GM23338 (cell line): ENCODE measurements at regions not wholly inside any gene's neighbourhood (a gene's known extent, or its start where the extent isn't known, plus 50 kb on each side); places are given as distances from the start of the nearest gene placed in this dataset.
"Not testable (repeated sequence)": the region's sequence is repeated elsewhere in the genome, so short reads cannot be mapped to it uniquely, and the experiment has no call there.

ENCODE experiments used
- ATAC-seq: fragments of 200-7000 bp; cut with Tn5 transposase; 3 replicates; pipeline ENCODE4 v1.9.1; 2020
- DNase-seq: peaks from one replicate; pipeline ENCODE4 v3.0.0-alpha.2; 2015; ENCODE audit warnings: low spot score
- H2AFZ ChIP-seq: fragments of 200-600 bp; sonication (generic); 2 replicates; pipeline ENCODE4 v1.8.0; 2016; ENCODE audit warnings: antibody characterized with exemption, mild to moderate bottlenecking, moderate library complexity
- H3F3A ChIP-seq: fragments of 200-600 bp; sonication (generic); replicated peaks from 2 replicates; pipeline ENCODE4 v1.8.0; 2017; ENCODE audit warnings: antibody characterized with exemption, mixed run types, low read depth
- H3K27ac ChIP-seq: fragments of 200-600 bp; sonication (generic); 2 replicates; pipeline ENCODE4 v1.6.1; 2016; ENCODE audit warnings: low read depth
- H3K27me3 ChIP-seq: fragments of 200-600 bp; sonication (generic); 2 replicates; pipeline ENCODE4 v1.8.0; 2016; ENCODE audit warnings: mild to moderate bottlenecking, mixed run types, moderate library complexity; ENCODE audit not compliant: insufficient read depth
- H3K36me3 ChIP-seq: fragments of 200-600 bp; sonication (generic); 2 replicates; pipeline ENCODE4 v1.8.0; 2016; ENCODE audit warnings: mild to moderate bottlenecking; ENCODE audit not compliant: insufficient read depth
- H3K4me1 ChIP-seq: fragments of 200-600 bp; sonication (generic); 2 replicates; pipeline ENCODE4 v1.8.0; 2016; ENCODE audit warnings: mild to moderate bottlenecking, moderate library complexity; ENCODE audit not compliant: insufficient read depth
- H3K4me2 ChIP-seq: fragments of 200-600 bp; sonication (generic); 2 replicates; pipeline ENCODE4 v1.7.1; 2017; ENCODE audit warnings: mixed run types
- H3K4me3 ChIP-seq: fragments of 200-600 bp; sonication (generic); 2 replicates; pipeline ENCODE4 v1.6.1; 2016; ENCODE audit warnings: mixed run types
- H3K79me2 ChIP-seq: fragments of 200-600 bp; sonication (generic); replicated peaks from 2 replicates; pipeline ENCODE4 v1.8.0; 2017; ENCODE audit warnings: mild to moderate bottlenecking; ENCODE audit not compliant: insufficient read depth
- H3K9me2 ChIP-seq: fragments of 200-600 bp; sonication (generic); 2 replicates; pipeline ENCODE4 v1.8.0; 2017; ENCODE audit not compliant: insufficient read depth
- H4K20me1 ChIP-seq: fragments of 200-600 bp; sonication (generic); replicated peaks from 2 replicates; pipeline ENCODE4 v1.8.0; 2017; ENCODE audit warnings: mild to moderate bottlenecking; ENCODE audit not compliant: insufficient read depth
- H3K27ac Mint-ChIP-seq: 2 replicates; pipeline ENCODE4 v1.8.0; 2020; ENCODE audit warnings: inconsistent platforms, mild to moderate bottlenecking, moderate library complexity, mixed read lengths
- H3K27me3 Mint-ChIP-seq: 3 replicates; pipeline ENCODE4 v1.8.0; 2022; ENCODE audit warnings: low read depth, mild to moderate bottlenecking, moderate library complexity, mixed read lengths, inconsistent platforms; ENCODE audit not compliant: insufficient read depth, poor library complexity
- H3K36me3 Mint-ChIP-seq: 3 replicates; pipeline ENCODE4 v1.8.0; 2021; ENCODE audit warnings: low read depth, mild to moderate bottlenecking, inconsistent platforms, moderate library complexity, mixed read lengths
- H3K4me1 Mint-ChIP-seq: 3 replicates; pipeline ENCODE4 v1.8.0; 2020; ENCODE audit warnings: mild to moderate bottlenecking, inconsistent platforms, mixed read lengths
- H3K4me3 Mint-ChIP-seq: 3 replicates; pipeline ENCODE4 v1.8.0; 2021; ENCODE audit warnings: moderate library complexity, mild to moderate bottlenecking, inconsistent platforms, mixed read lengths
- H3K9me3 Mint-ChIP-seq: 3 replicates; pipeline ENCODE4 v1.8.0; 2020; ENCODE audit warnings: moderate library complexity, mild to moderate bottlenecking, inconsistent platforms, mixed read lengths
- CTCF ChIP-seq, 2 experiments: fragments of 200-600 bp in 1 of 2; sonication (generic) in 1 of 2; conservative IDR thresholded peaks; 2 replicates each; pipeline versions ENCODE4 v1.5.1 to v1.6.1; 2016 to 2017; ENCODE audit warnings: antibody characterized with exemption in 2 of 2, low read depth in 2 of 2, mild to moderate bottlenecking in 2 of 2, moderate library complexity in 1 of 2
- EZH2 ChIP-seq: fragments of 200-600 bp; sonication (generic); IDR thresholded peaks from one replicate; pipeline ENCODE4 v1.8.0; 2017; ENCODE audit warnings: antibody characterized with exemption, mild to moderate bottlenecking, low read depth; ENCODE audit not compliant: unreplicated experiment
- NANOG ChIP-seq: IDR thresholded peaks from 2 replicates; pipeline ENCODE4 v1.6.1; 2016; ENCODE audit warnings: antibody characterized with exemption, borderline replicate concordance
- REST ChIP-seq: IDR thresholded peaks from one replicate; pipeline ENCODE4 v1.6.1; 2018; ENCODE audit warnings: antibody characterized with exemption; ENCODE audit not compliant: unreplicated experiment
- STAT1 ChIP-seq: IDR thresholded peaks from one replicate; pipeline ENCODE4 v1.6.1; 2016; ENCODE audit warnings: antibody characterized with exemption; ENCODE audit not compliant: unreplicated experiment
- ZNF114 ChIP-seq: fragments of 250-450 bp; sonication (Bioruptor Pico); IDR thresholded peaks from 2 replicates; pipeline ENCODE4 v1.5.0; 2020; ENCODE audit warnings: mild to moderate bottlenecking, moderate library complexity
- ZNF462 ChIP-seq: fragments of 250-450 bp; sonication (Bioruptor Pico); IDR thresholded peaks from 2 replicates; pipeline ENCODE4 v1.5.0; 2020; ENCODE audit warnings: mild to moderate bottlenecking, moderate library complexity

- TF ChIP-seq NANOG: no peak
- no peak for TF ChIP-seq EZH2
- no peak for TF ChIP-seq ZNF114
- TF ChIP-seq REST: no peak
- TF ChIP-seq STAT1: no peak
- no peak for TF ChIP-seq ZNF462 (CRISPR knock-in tag)
- no peak for TF ChIP-seq CTCF (conservative IDR thresholded peaks at IDR 0.05; ENCODE audit: low read depth in 2 of 2)
- H3K4me2 ChIP-seq: no peak overlapping the region
- Mint-ChIP-seq H3K4me3 (no peak overlapping the region), H3K4me1 (peaks cover 5% of the 10 kb centered on the region), H3K27me3 (peaks cover 2% of the 10 kb centered on the region), H3K9me3 (peaks cover 13% of the 10 kb centered on the region; the same call in 2 of the 3 replicates), H3K27ac (no peak overlapping the region), H3K36me3 (peaks cover 3% of the 10 kb centered on the region; the same call in 1 of the 3 replicates)
- no peak overlapping the region for H2AFZ ChIP-seq
- H3K4me1 ChIP-seq: peaks cover 10% of the 10 kb centered on the region; the same call in 1 of the 2 replicates
- DNase-seq: no peak
- no peaks in the 10 kb centered on the region for H3K27me3 ChIP-seq
- H3K79me2 ChIP-seq: no peaks in the 10 kb centered on the region
- H3F3A ChIP-seq: no peaks in the 10 kb centered on the region
- no peaks in the 10 kb centered on the region; the same call in 1 of the 2 replicates for H3K36me3 ChIP-seq
- H3K9me2 ChIP-seq: no peaks in the 10 kb centered on the region
- no peak for ATAC-seq
- no peak overlapping the region for H3K4me3 ChIP-seq
- no peak overlapping the region for H3K27ac ChIP-seq
- no peaks in the 10 kb centered on the region for H4K20me1 ChIP-seq
Observed at GRCh38 chr17:14724770-14725169, 423.9 kb downstream of the HS3ST3B1 start.

GRCh38 chr17:14723349-14723748 is 422.5 kb downstream of the HS3ST3B1 start:
- not testable (repeated sequence) for H2AFZ ChIP-seq, H3K27ac Mint-ChIP-seq, H3K4me3 ChIP-seq, H3K27ac ChIP-seq, DNase-seq, H3K36me3 ChIP-seq, H3K4me2 ChIP-seq, H3K36me3 Mint-ChIP-seq, H3K4me1 ChIP-seq, H3K79me2 ChIP-seq, H3K27me3 ChIP-seq, H3K4me1 Mint-ChIP-seq, ATAC-seq, H4K20me1 ChIP-seq, H3K27me3 Mint-ChIP-seq, H3K9me2 ChIP-seq, H3K4me3 Mint-ChIP-seq, H3F3A ChIP-seq
- peaks cover 13% of the 10 kb centered on the region; the same call in 2 of the 3 replicates for H3K9me3 Mint-ChIP-seq
